ENCODE measurements at regions not wholly inside any gene's neighbourhood (a gene's known extent, or its start where the extent isn't known, plus 50 kb on each side); places are given as distances from the start of the nearest gene placed in this dataset.

DNA sequence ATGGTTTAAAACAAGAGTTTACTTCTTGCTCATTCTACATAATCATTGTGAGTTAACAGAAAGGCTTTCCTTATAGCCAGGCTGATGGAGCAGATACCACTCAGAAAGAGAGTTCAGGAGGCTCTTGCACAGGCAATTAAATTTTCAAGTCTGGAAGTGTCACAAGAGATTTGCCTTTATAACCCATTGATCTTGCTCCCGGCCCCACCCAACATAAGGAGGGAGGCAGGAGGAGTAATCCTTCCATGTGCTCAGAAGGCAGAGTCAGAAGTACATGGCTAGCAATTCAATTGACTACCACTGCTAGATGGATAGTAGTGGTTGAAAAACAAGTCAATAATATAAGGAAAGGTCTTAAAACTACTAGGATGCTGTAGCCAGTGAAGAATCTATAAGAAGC, 346.3 kb upstream of the CDH11 start:
- intact Hi-C loops (cut with micrococcal nuclease; ENCODE audit: unreplicated experiment) = no loop called here
- H3K4me2 ChIP-seq (ENCODE audit: low read length) = no peak overlapping the region

GRCh38 chr16:65463652-65464260, 341.9 kb upstream of the CDH11 start:
- H3K27ac ChIP-seq (ENCODE audit: low read depth, low read length, poor library complexity, severe bottlenecking) = no peak overlapping the region
- H2AFZ ChIP-seq (ENCODE audit: low read length) = no peak overlapping the region
- TF ChIP-seq, protein P1, sequence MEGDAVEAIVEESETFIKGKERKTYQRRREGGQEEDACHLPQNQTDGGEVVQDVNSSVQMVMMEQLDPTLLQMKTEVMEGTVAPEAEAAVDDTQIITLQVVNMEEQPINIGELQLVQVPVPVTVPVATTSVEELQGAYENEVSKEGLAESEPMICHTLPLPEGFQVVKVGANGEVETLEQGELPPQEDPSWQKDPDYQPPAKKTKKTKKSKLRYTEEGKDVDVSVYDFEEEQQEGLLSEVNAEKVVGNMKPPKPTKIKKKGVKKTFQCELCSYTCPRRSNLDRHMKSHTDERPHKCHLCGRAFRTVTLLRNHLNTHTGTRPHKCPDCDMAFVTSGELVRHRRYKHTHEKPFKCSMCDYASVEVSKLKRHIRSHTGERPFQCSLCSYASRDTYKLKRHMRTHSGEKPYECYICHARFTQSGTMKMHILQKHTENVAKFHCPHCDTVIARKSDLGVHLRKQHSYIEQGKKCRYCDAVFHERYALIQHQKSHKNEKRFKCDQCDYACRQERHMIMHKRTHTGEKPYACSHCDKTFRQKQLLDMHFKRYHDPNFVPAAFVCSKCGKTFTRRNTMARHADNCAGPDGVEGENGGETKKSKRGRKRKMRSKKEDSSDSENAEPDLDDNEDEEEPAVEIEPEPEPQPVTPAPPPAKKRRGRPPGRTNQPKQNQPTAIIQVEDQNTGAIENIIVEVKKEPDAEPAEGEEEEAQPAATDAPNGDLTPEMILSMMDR (conservative IDR thresholded peaks at IDR 0.05; ENCODE audit: low read length) = no peak
- no peak for TF ChIP-seq EZH2phosphoT487 (IDR thresholded peaks at IDR 0.05; ENCODE audit: borderline replicate concordance, low read depth, low read length)
- H3K79me2 ChIP-seq (ENCODE audit: insufficient read depth, low read depth, low read length) = no peaks in the 10 kb centered on the region
- POLR2A ChIA-PET = no interaction called here
- no peak overlapping the region for H3K4me2 ChIP-seq (ENCODE audit: low read length)
- CTCF ChIA-PET (ENCODE audit: unreplicated experiment) = no interaction called here
- H3K9me2 ChIP-seq (ENCODE audit: insufficient read depth, low read length) = no peaks in the 10 kb centered on the region
- H4K20me1 ChIP-seq (ENCODE audit: insufficient read depth, low read length) = no peaks in the 10 kb centered on the region
- BruUV-seq (replicated peaks) = no TSS peak
- H3K36me3 ChIP-seq (ENCODE audit: insufficient read depth, low read length) = no peaks in the 10 kb centered on the region
- intact Hi-C loops (cut with micrococcal nuclease; ENCODE audit: unreplicated experiment) = no loop called here
- H3K9me3 ChIP-seq (ENCODE audit: low read length) = no peaks in the 10 kb centered on the region
- H3K4me3 ChIP-seq (ENCODE audit: low read depth, low read length, poor library complexity, severe bottlenecking) = no peak overlapping the region
- no peak for DNase-seq (ENCODE audit: low spot score)
- H3K4me1 ChIP-seq (ENCODE audit: insufficient read depth, low read length, poor library complexity, severe bottlenecking) = no peaks in the 10 kb centered on the region

More for the DNA sequence above, 346.3 kb upstream of the CDH11 start:
- ChIA-PET POLR2A (no interaction called here), CTCF (ENCODE audit: unreplicated experiment) (no interaction called here)
- Histone ChIP-seq H3K9me3 (ENCODE audit: low read length) (no peaks in the 10 kb centered on the region), H3K36me3 (ENCODE audit: insufficient read depth, low read length) (no peaks in the 10 kb centered on the region), H2AFZ (ENCODE audit: low read length) (no peak overlapping the region), H3K4me3 (ENCODE audit: low read depth, low read length, poor library complexity, severe bottlenecking) (no peak overlapping the region), H3K27ac (ENCODE audit: low read depth, low read length, poor library complexity, severe bottlenecking) (no peak overlapping the region), H3K4me1 (ENCODE audit: insufficient read depth, low read length, poor library complexity, severe bottlenecking) (no peaks in the 10 kb centered on the region), H4K20me1 (ENCODE audit: insufficient read depth, low read length) (no peaks in the 10 kb centered on the region), H3K79me2 (ENCODE audit: insufficient read depth, low read depth, low read length) (no peaks in the 10 kb centered on the region), H3K9me2 (ENCODE audit: insufficient read depth, low read length) (no peaks in the 10 kb centered on the region)
- no TSS peak for BruUV-seq (replicated peaks)
- no peak for DNase-seq (ENCODE audit: low spot score)
- TF ChIP-seq, protein P1 (conservative IDR thresholded peaks at IDR 0.05; ENCODE audit: low read length) = no peak
- no peak for TF ChIP-seq EZH2phosphoT487 (IDR thresholded peaks at IDR 0.05; ENCODE audit: borderline replicate concordance, low read depth, low read length)

DNA sequence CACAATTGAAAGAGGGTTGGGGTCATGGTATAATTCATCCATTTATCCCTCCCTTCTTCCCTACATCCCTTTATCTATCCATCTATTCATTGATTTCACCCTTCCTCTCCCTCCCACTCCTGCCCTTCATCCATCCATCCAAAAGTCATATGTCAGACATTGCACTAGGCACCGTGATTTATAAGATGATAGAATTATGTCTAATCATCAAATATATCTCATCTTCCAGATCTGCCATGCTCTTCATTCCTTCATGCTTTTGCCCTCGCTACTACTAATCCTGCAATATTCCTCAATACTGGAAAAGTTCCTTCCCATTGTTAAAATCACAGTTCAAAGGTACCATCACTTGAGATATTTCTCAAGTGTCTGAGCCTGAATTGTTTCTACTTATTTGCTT, 335.2 kb upstream of the CDH11 start:
- Histone ChIP-seq H3K4me3 (ENCODE audit: low read depth, low read length, poor library complexity, severe bottlenecking) (no peak overlapping the region), H3K4me1 (ENCODE audit: insufficient read depth, low read length, poor library complexity, severe bottlenecking) (no peaks in the 10 kb centered on the region), H3K4me2 (ENCODE audit: low read length) (no peak overlapping the region), H3K27ac (ENCODE audit: low read depth, low read length, poor library complexity, severe bottlenecking) (no peak overlapping the region), H3K9me2 (ENCODE audit: insufficient read depth, low read length) (no peaks in the 10 kb centered on the region), H4K20me1 (ENCODE audit: insufficient read depth, low read length) (no peaks in the 10 kb centered on the region), H3K36me3 (ENCODE audit: insufficient read depth, low read length) (no peaks in the 10 kb centered on the region), H3K9me3 (ENCODE audit: low read length) (no peaks in the 10 kb centered on the region), H2AFZ (ENCODE audit: low read length) (no peak overlapping the region), H3K79me2 (ENCODE audit: insufficient read depth, low read depth, low read length) (no peaks in the 10 kb centered on the region)
- intact Hi-C loops (cut with micrococcal nuclease; ENCODE audit: unreplicated experiment) = no loop called here
- no TSS peak for BruUV-seq (replicated peaks)
- CTCF ChIA-PET (ENCODE audit: unreplicated experiment) = no interaction called here
- no peak for TF ChIP-seq EZH2phosphoT487 (IDR thresholded peaks at IDR 0.05; ENCODE audit: borderline replicate concordance, low read depth, low read length)
- TF ChIP-seq, protein P1 (conservative IDR thresholded peaks at IDR 0.05; ENCODE audit: low read length) = no peak
- DNase-seq (ENCODE audit: low spot score) = no peak
- POLR2A ChIA-PET = interaction anchor here (0.6 kb wide), 1 partner anchor 42 kb away, joined by 4 read pairs; no protein-coding TSS in a partner anchor
